Stimulated activated naive CD4-positive, alpha-beta T cell (primary cell): ENCODE measurements at regions not wholly inside any gene's neighbourhood (a gene's known extent, or its start where the extent isn't known, plus 50 kb on each side); places are given as distances from the start of the nearest gene placed in this dataset.
"Not testable (repeated sequence)": the region's sequence is repeated elsewhere in the genome, so short reads cannot be mapped to it uniquely, and the experiment has no call there.

ENCODE experiments used
- DNase-seq, 6 experiments: peaks; one replicate each; lab custom pipeline; 2025; lab: John Stamatoyannopoulos, UW

GRCh38 chr13:86858216-86858615, 813.0 kb upstream of the SLITRK5 start:
- no peak for DNase-seq

- DNase-seq, result no peak
These were observed 809.0 kb upstream of the SLITRK5 start for GRCh38 chr13:86862137-86862536.

- DNase-seq, result no peak
These were observed 806.8 kb upstream of the SLITRK5 start for GRCh38 chr13:86864376-86864775.

GRCh38 chr13:86870444-86870843, 800.7 kb upstream of the SLITRK5 start:
- DNase-seq, result no peak

GRCh38 chr13:86877441-86877840, 793.7 kb upstream of the SLITRK5 start:
- DNase-seq, result no peak

GRCh38 chr13:86878781-86879180, 792.4 kb upstream of the SLITRK5 start:
- DNase-seq, result no peak

- no peak for DNase-seq
These were observed 789.8 kb upstream of the SLITRK5 start for GRCh38 chr13:86881390-86881789.

- no peak for DNase-seq
These were observed 789.1 kb upstream of the SLITRK5 start for GRCh38 chr13:86882107-86882506.

GRCh38 chr13:86882835-86883234, 788.3 kb upstream of the SLITRK5 start:
- no peak for DNase-seq

- DNase-seq, result no peak
These were observed 778.8 kb upstream of the SLITRK5 start for GRCh38 chr13:86892330-86892729.

- DNase-seq, result no peak
These were observed 770.3 kb upstream of the SLITRK5 start for GRCh38 chr13:86900906-86901305.

GRCh38 chr13:86906127-86906874, 764.9 kb upstream of the SLITRK5 start:
- no peak for DNase-seq

GRCh38 chr13:86907156-86907555, 764.0 kb upstream of the SLITRK5 start:
- no peak for DNase-seq

- DNase-seq, result no peak
These were observed 761.9 kb upstream of the SLITRK5 start for GRCh38 chr13:86909318-86909717.

- no peak for DNase-seq
These were observed 756.4 kb upstream of the SLITRK5 start for GRCh38 chr13:86914757-86915156.

- DNase-seq, result not testable (repeated sequence)
These were observed 753.7 kb upstream of the SLITRK5 start for GRCh38 chr13:86917438-86917837.

- no peak for DNase-seq
These were observed 752.5 kb upstream of the SLITRK5 start for GRCh38 chr13:86918682-86919081.

- DNase-seq, result no peak
These were observed 750.2 kb upstream of the SLITRK5 start for GRCh38 chr13:86920961-86921360.

GRCh38 chr13:86922936-86923335, 748.2 kb upstream of the SLITRK5 start:
- DNase-seq, result no peak

GRCh38 chr13:86926916-86927315, 744.3 kb upstream of the SLITRK5 start:
- DNase-seq, result not testable (repeated sequence)

- no peak for DNase-seq
These were observed 738.3 kb upstream of the SLITRK5 start for GRCh38 chr13:86932776-86933334.

- DNase-seq, result no peak
These were observed 737.5 kb upstream of the SLITRK5 start for GRCh38 chr13:86933676-86934075.

- DNase-seq, result no peak
These were observed 733.9 kb upstream of the SLITRK5 start for GRCh38 chr13:86937316-86937715.

- DNase-seq, result no peak
These were observed 725.6 kb upstream of the SLITRK5 start for GRCh38 chr13:86945584-86945983.
